WTC11 (cell line): ENCODE measurements at regions not wholly inside any gene's neighbourhood (a gene's known extent, or its start where the extent isn't known, plus 50 kb on each side); places are given as distances from the start of the nearest gene placed in this dataset.
"Not testable (repeated sequence)": the region's sequence is repeated elsewhere in the genome, so short reads cannot be mapped to it uniquely, and the experiment has no call there.

Experiments used
- FOXJ3 ChIP-seq: sonication (generic); formaldehyde crosslinking; IDR thresholded peaks from 2 replicates; pipeline ENCODE4 v1.9.0; 2021; ENCODE audit warnings: missing genetic modification reagents, mild to moderate bottlenecking, borderline replicate concordance
- FOXP1 ChIP-seq: sonication (generic); formaldehyde crosslinking; IDR thresholded peaks from 2 replicates; pipeline ENCODE4 v1.8.0; 2022; ENCODE audit warnings: missing genetic modification reagents, mild to moderate bottlenecking, moderate library complexity, borderline replicate concordance
- RELA ChIP-seq: sonication (generic); formaldehyde crosslinking; IDR thresholded peaks from 2 replicates; pipeline ENCODE4 v1.8.1; 2022; ENCODE audit warnings: missing genetic modification reagents, mild to moderate bottlenecking, borderline replicate concordance
- RORB ChIP-seq: fragments of 250-450 bp; sonication (Bioruptor Pico); IDR thresholded peaks from 2 replicates; pipeline ENCODE4 v1.9.0; 2021; ENCODE audit warnings: mild to moderate bottlenecking
- TEAD1 ChIP-seq: sonication (generic); formaldehyde crosslinking; IDR thresholded peaks from 2 replicates; pipeline ENCODE4 v1.8.0; 2022; ENCODE audit warnings: mild to moderate bottlenecking, missing genetic modification reagents
- TEAD4 ChIP-seq: sonication (generic); formaldehyde crosslinking; IDR thresholded peaks from 2 replicates; pipeline ENCODE4 v1.8.0; 2022; ENCODE audit warnings: mild to moderate bottlenecking, missing genetic modification reagents
- TF ChIP-seq, protein P1 (sequence below): fragments of 200-600 bp; IDR thresholded peaks from 2 replicates; pipeline ENCODE4 v1.8.0; 2022; ENCODE audit warnings: antibody characterized with exemption
- TF ChIP-seq, protein P2 (sequence below): sonication (generic); formaldehyde crosslinking; IDR thresholded peaks from 2 replicates; pipeline ENCODE4 v1.8.0; 2022; ENCODE audit warnings: mild to moderate bottlenecking, missing genetic modification reagents
- TF ChIP-seq, protein P3 (sequence below): sonication (generic); formaldehyde crosslinking; conservative IDR thresholded peaks from 2 replicates; pipeline ENCODE4 v1.8.1; 2022; ENCODE audit warnings: mild to moderate bottlenecking, missing genetic modification reagents

DNA sequence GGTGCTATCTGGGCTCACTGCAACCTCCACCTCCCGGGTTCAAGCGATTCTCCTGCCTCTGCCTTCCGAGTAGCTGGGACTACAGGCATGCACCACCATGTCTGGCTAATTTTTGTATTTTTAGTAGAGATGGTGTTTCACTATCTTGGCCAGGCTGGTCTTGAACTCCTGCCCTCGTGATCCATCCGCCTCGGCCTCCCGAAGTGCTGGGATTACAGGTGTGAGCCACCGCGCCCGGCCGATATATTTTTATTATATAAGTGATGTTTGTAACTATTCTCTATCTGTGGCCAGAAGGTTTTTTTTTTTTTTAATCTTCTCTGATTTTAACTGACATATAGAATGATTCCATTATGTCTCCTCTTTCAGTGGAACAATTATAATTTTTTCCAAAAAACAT, 579.3 kb upstream of the CITED2 start:
- not testable (repeated sequence) for TF ChIP-seq FOXJ3 (CRISPR knock-in tag); RORB (CRISPR knock-in tag); TEAD4 (CRISPR knock-in tag); FOXP1; TEAD1 (CRISPR knock-in tag); RELA (CRISPR knock-in tag)
- TF ChIP-seq, protein P1, sequence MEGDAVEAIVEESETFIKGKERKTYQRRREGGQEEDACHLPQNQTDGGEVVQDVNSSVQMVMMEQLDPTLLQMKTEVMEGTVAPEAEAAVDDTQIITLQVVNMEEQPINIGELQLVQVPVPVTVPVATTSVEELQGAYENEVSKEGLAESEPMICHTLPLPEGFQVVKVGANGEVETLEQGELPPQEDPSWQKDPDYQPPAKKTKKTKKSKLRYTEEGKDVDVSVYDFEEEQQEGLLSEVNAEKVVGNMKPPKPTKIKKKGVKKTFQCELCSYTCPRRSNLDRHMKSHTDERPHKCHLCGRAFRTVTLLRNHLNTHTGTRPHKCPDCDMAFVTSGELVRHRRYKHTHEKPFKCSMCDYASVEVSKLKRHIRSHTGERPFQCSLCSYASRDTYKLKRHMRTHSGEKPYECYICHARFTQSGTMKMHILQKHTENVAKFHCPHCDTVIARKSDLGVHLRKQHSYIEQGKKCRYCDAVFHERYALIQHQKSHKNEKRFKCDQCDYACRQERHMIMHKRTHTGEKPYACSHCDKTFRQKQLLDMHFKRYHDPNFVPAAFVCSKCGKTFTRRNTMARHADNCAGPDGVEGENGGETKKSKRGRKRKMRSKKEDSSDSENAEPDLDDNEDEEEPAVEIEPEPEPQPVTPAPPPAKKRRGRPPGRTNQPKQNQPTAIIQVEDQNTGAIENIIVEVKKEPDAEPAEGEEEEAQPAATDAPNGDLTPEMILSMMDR, result not testable (repeated sequence)
- TF ChIP-seq, protein P2, sequence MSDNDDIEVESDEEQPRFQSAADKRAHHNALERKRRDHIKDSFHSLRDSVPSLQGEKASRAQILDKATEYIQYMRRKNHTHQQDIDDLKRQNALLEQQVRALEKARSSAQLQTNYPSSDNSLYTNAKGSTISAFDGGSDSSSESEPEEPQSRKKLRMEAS (CRISPR knock-in tag), result not testable (repeated sequence)
- TF ChIP-seq, protein P3, sequence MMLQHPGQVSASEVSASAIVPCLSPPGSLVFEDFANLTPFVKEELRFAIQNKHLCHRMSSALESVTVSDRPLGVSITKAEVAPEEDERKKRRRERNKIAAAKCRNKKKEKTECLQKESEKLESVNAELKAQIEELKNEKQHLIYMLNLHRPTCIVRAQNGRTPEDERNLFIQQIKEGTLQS (CRISPR knock-in tag), result not testable (repeated sequence)
